ENCODE measurements at regions not wholly inside any gene's neighbourhood (a gene's known extent, or its start where the extent isn't known, plus 50 kb on each side); places are given as distances from the start of the nearest gene placed in this dataset.

DNA sequence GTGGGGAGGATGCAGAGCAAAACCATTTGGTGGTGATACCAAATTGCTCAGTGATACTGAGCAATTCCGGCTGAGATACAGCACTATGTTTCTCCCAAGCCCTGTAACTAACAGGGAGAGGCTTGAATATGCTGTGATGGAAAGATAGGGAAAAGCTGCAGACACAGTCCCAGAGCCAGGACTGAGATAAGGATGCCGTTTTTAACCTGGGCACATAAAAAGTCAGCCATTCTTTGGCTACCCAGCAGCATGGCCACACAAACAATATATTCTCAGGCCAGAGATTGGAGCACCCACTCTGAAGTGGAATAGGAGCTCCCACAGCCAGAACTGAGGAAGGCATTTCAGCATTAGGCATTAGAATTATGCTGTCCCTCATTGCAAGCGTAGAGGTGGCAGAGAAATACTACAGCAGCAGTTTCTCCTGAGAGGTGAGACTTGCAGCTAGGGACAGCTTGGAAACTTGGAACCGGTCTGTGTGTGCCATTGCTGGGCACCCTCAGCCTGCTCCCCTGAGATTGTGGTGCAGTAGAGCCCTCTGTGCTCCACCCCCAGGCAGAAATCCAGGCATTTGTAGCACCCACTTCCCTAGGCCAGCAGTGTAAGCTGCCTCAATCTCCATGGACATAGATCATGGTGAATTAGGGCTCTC, 346.5 kb downstream of the TMEM135 start (continued):
- TF ChIP-seq REST (IDR thresholded peaks at IDR 0.05; ENCODE audit: unreplicated experiment) = no peak
- no peak for TF ChIP-seq JUNB (IDR thresholded peaks at IDR 0.05; ENCODE audit: unreplicated experiment)
- TF ChIP-seq ZNF331 (CRISPR knock-in tag; IDR thresholded peaks at IDR 0.05; ENCODE audit: low read depth) = no peak
- no peak for TF ChIP-seq EZH2 (IDR thresholded peaks at IDR 0.05; ENCODE audit: low read depth, unreplicated experiment)
- TF ChIP-seq, protein P1, sequence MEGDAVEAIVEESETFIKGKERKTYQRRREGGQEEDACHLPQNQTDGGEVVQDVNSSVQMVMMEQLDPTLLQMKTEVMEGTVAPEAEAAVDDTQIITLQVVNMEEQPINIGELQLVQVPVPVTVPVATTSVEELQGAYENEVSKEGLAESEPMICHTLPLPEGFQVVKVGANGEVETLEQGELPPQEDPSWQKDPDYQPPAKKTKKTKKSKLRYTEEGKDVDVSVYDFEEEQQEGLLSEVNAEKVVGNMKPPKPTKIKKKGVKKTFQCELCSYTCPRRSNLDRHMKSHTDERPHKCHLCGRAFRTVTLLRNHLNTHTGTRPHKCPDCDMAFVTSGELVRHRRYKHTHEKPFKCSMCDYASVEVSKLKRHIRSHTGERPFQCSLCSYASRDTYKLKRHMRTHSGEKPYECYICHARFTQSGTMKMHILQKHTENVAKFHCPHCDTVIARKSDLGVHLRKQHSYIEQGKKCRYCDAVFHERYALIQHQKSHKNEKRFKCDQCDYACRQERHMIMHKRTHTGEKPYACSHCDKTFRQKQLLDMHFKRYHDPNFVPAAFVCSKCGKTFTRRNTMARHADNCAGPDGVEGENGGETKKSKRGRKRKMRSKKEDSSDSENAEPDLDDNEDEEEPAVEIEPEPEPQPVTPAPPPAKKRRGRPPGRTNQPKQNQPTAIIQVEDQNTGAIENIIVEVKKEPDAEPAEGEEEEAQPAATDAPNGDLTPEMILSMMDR (conservative IDR thresholded peaks at IDR 0.05; ENCODE audit: low read depth in 2 of 2) = no peak
- TF ChIP-seq EZH2phosphoT487 (IDR thresholded peaks at IDR 0.05; ENCODE audit: unreplicated experiment) = no peak
- no peak for TF ChIP-seq ETS1 (IDR thresholded peaks at IDR 0.05)
- TF ChIP-seq NANOG (IDR thresholded peaks at IDR 0.05; ENCODE audit: borderline replicate concordance) = no peak
- no peak for TF ChIP-seq STAT1 (IDR thresholded peaks at IDR 0.05; ENCODE audit: unreplicated experiment)
- no peak for TF ChIP-seq CREB1 (CRISPR knock-in tag; IDR thresholded peaks at IDR 0.05; ENCODE audit: low read depth)

DNA sequence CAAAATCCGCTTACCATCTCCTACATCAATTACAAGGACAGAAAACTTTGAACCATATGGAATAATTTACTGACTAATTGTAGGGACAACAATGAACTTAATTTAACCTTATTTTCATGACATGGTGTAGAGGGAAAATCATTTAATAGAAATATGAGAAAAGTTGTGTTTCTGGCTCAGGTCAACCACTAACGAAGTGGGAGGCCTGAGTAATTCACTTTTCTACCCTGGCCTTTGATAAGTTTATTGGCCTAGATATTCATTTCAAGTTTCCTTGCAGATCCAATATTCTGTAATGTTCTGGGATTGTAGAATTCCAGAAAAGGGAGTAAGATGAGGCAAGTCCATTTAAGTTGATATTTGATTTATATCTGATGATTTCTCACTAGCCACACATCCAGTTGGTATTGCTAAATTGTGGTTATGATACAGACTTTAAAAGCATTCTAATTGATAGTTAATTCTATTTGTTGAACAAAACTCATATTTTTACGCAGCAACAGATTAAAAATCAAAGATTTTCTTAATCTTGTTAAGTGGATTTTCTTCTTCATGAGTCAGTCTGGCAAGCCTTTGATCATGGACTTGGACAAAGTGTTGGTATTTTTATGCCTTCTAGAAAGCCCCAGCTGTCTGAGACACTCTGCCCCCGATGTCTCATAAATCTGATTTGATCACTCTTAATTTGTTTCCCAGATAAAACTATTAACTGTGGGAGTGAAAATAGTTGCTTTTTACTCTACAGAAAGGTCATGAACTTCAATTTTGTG, 336.5 kb downstream of the TMEM135 start:
- no peaks in the 10 kb centered on the region for H3K9me2 ChIP-seq (ENCODE audit: insufficient read depth)
- no peak overlapping the region for H3K4me3 Mint-ChIP-seq
- no peak overlapping the region for H3K27ac ChIP-seq (ENCODE audit: low read depth)
- no peak overlapping the region for H2AFZ ChIP-seq
- no peaks in the 10 kb centered on the region; the same call in 2 of the 3 replicates for H3K36me3 Mint-ChIP-seq (ENCODE audit: low read depth)
- no peak for DNase-seq (ENCODE audit: low spot score)
- H3K4me2 ChIP-seq = no peak overlapping the region
- H3K27me3 ChIP-seq (ENCODE audit: insufficient read depth) = no peaks in the 10 kb centered on the region
- no peak for ATAC-seq
- peaks cover 14% of the 10 kb centered on the region for H3K4me1 ChIP-seq (ENCODE audit: insufficient read depth)
- H3K9me3 Mint-ChIP-seq = peaks cover 9% of the 10 kb centered on the region
- H4K20me1 ChIP-seq (replicated peaks; ENCODE audit: insufficient read depth) = no peaks in the 10 kb centered on the region
- H3K79me2 ChIP-seq (replicated peaks; ENCODE audit: insufficient read depth) = no peaks in the 10 kb centered on the region
- H3K4me3 ChIP-seq = no peak overlapping the region
- no peaks in the 10 kb centered on the region; the same call in 1 of the 2 replicates for H3K36me3 ChIP-seq (ENCODE audit: insufficient read depth)
- H3F3A ChIP-seq (replicated peaks; ENCODE audit: low read depth) = no peaks in the 10 kb centered on the region
- peaks cover 5% of the 10 kb centered on the region for H3K27me3 Mint-ChIP-seq (ENCODE audit: insufficient read depth, low read depth, poor library complexity)
- H3K27ac Mint-ChIP-seq = no peak overlapping the region
- H3K4me1 Mint-ChIP-seq = peaks cover 20% of the 10 kb centered on the region
- TF ChIP-seq, protein P1 (conservative IDR thresholded peaks at IDR 0.05; ENCODE audit: low read depth in 2 of 2) = no peak
- no peak for TF ChIP-seq JUNB (IDR thresholded peaks at IDR 0.05; ENCODE audit: unreplicated experiment)
- TF ChIP-seq CREB1 (CRISPR knock-in tag; IDR thresholded peaks at IDR 0.05; ENCODE audit: low read depth) = no peak

All from GM23338 (cell line).